Peyer's patch (tissue), 4 donors: ENCODE measurements at regions not wholly inside any gene's neighbourhood (a gene's known extent, or its start where the extent isn't known, plus 50 kb on each side); places are given as distances from the start of the nearest gene placed in this dataset.

Source experiments
- POLR2A ChIP-seq, 2 donors: fragments of 450-650 bp; IDR thresholded peaks; one replicate each; pipeline ENCODE4 v1.5.1; 2017; ENCODE audit warnings: antibody characterized with exemption in 2 of 2, mild to moderate bottlenecking in 2 of 2, moderate library complexity in 2 of 2
- TF ChIP-seq, protein P1 (sequence below), 6 experiments: fragments of 450-650 bp in 4 of 6; fragments of 200-600 bp in 2 of 6; sonication (generic) in 1 of 6; IDR thresholded peaks; one replicate each; pipeline ENCODE4 v1.5.1; 2017 to 2019; ENCODE audit warnings: antibody characterized with exemption in 6 of 6, mild to moderate bottlenecking in 3 of 6, moderate library complexity in 1 of 6

DNA sequence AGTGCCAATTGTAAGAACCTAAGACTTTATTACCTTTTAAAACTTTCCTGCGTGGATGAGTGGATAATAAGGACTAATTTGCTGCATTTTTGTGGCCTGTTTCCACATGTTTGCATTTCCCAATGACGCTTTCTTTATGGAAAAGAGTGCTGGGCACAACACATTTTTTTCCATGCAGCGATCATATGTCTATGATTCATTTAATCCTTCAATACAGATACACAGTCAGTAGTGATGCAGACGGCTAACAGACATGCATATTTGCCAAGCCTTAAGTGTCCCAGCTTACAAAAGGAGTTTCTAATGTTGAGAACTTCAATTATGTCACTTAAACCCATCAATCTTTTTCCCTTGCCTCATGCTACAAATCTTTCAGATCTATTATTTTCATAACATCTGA lies 239.8 kb upstream of the PREP start:
- TF ChIP-seq, protein P1, sequence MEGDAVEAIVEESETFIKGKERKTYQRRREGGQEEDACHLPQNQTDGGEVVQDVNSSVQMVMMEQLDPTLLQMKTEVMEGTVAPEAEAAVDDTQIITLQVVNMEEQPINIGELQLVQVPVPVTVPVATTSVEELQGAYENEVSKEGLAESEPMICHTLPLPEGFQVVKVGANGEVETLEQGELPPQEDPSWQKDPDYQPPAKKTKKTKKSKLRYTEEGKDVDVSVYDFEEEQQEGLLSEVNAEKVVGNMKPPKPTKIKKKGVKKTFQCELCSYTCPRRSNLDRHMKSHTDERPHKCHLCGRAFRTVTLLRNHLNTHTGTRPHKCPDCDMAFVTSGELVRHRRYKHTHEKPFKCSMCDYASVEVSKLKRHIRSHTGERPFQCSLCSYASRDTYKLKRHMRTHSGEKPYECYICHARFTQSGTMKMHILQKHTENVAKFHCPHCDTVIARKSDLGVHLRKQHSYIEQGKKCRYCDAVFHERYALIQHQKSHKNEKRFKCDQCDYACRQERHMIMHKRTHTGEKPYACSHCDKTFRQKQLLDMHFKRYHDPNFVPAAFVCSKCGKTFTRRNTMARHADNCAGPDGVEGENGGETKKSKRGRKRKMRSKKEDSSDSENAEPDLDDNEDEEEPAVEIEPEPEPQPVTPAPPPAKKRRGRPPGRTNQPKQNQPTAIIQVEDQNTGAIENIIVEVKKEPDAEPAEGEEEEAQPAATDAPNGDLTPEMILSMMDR (IDR thresholded peaks at IDR 0.05), result no peak
- TF ChIP-seq POLR2A (IDR thresholded peaks at IDR 0.05), result no peak
